ENCODE measurements at regions not wholly inside any gene's neighbourhood (a gene's known extent, or its start where the extent isn't known, plus 50 kb on each side); places are given as distances from the start of the nearest gene placed in this dataset.

DNA sequence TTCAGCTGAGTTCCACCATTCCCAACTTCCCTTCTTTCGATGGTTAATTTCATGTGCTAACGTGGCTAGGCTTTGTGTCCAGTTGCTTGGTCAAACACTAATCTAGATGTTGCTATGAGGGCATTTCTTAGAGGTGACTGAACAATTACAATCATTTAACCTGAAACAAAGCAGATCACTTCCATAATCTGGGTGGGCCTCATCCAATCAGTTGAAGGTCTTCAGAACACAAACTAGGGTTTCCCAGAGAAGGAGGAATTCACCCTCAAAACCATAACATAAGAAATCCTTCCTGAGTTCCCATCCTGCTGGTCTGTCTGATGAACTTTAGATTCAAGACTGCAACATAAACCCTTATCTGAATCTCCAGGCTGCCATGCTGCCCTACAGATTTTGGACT is 2381.7 kb downstream of the MAT2B start:
- no peak overlapping the region for H3K4me3 ChIP-seq (replicated peaks in 1 of 3)
- no peaks in the 10 kb centered on the region for H3K4me1 ChIP-seq
- no peak overlapping the region for H3K27ac ChIP-seq
- TF ChIP-seq POLR2A (IDR thresholded peaks at IDR 0.05) = no peak
- TF ChIP-seq, protein P1, sequence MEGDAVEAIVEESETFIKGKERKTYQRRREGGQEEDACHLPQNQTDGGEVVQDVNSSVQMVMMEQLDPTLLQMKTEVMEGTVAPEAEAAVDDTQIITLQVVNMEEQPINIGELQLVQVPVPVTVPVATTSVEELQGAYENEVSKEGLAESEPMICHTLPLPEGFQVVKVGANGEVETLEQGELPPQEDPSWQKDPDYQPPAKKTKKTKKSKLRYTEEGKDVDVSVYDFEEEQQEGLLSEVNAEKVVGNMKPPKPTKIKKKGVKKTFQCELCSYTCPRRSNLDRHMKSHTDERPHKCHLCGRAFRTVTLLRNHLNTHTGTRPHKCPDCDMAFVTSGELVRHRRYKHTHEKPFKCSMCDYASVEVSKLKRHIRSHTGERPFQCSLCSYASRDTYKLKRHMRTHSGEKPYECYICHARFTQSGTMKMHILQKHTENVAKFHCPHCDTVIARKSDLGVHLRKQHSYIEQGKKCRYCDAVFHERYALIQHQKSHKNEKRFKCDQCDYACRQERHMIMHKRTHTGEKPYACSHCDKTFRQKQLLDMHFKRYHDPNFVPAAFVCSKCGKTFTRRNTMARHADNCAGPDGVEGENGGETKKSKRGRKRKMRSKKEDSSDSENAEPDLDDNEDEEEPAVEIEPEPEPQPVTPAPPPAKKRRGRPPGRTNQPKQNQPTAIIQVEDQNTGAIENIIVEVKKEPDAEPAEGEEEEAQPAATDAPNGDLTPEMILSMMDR (IDR thresholded peaks at IDR 0.05) = no peak
- H3K36me3 ChIP-seq = no peaks in the 10 kb centered on the region
- H3K9me3 ChIP-seq = no peaks in the 10 kb centered on the region
- 92 to 95% methylated on average over 2 of the region's 2 CpGs for WGBS, 2 donors
- H3K27me3 ChIP-seq = no peaks in the 10 kb centered on the region
- no peak for DNase-seq
- intact Hi-C loops (cut with DNase I) = no loop called here

DNA sequence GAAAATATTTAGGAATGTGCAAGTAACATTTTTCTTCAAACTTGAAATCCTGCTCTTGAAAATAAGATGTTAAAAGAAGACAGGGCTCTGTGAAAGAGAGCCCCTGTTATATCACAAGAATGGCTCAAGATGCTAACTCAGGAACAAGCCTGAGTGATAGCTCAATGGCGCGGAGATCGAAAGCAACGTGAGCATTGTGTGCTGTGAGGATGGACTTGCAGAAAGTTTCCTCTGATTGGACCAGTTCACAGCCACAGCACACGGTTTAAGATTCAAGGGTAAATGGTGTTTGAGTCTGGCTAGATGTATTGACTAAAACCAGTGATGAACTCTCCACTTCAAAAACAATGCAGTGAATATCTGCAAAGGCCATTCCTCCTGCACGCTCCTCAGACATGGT is 2387.0 kb downstream of the MAT2B start:
- Histone ChIP-seq H3K4me1 (no peaks in the 10 kb centered on the region), H3K27ac (no peak overlapping the region), H3K4me3 (replicated peaks in 1 of 3) (no peak overlapping the region), H3K27me3 (no peaks in the 10 kb centered on the region), H3K36me3 (no peaks in the 10 kb centered on the region), H3K9me3 (no peaks in the 10 kb centered on the region)
- intact Hi-C loops (cut with DNase I) = no loop called here
- WGBS, 2 donors = 81 to 89% methylated on average over 6 of the region's 6 CpGs
- TF ChIP-seq, protein P1 (IDR thresholded peaks at IDR 0.05) = no peak
- TF ChIP-seq POLR2A (IDR thresholded peaks at IDR 0.05) = no peak
- no peak for DNase-seq

DNA sequence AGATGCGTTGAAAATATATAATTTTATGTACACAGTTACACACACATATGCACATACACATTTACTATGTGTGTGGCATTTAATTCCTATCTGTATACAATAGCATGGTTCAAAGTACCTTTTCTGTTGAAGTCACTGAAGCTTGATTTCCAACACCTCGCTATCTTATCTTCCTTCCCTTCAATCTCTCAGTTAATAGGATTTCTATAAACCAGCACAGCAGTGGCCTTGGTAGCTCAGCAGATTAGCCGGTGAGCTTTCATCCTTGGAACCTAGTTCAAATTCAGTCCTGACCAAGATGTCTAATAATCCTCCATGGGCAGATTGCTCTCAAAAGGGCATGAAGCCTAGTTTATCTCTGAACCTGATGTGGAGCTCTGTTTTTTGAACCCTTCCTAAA is 2389.5 kb downstream of the MAT2B start:
- Histone ChIP-seq H3K36me3 (no peaks in the 10 kb centered on the region), H3K9me3 (no peaks in the 10 kb centered on the region), H3K4me1 (no peaks in the 10 kb centered on the region), H3K4me3 (replicated peaks in 1 of 3) (no peak overlapping the region), H3K27me3 (no peaks in the 10 kb centered on the region), H3K27ac (no peak overlapping the region)
- intact Hi-C loops (cut with DNase I) = no loop called here
- DNase-seq = no peak
- WGBS, 2 donors = 54 to 63% methylated on average over 3 of the region's 3 CpGs
- TF ChIP-seq, protein P1 (IDR thresholded peaks at IDR 0.05) = no peak

DNA sequence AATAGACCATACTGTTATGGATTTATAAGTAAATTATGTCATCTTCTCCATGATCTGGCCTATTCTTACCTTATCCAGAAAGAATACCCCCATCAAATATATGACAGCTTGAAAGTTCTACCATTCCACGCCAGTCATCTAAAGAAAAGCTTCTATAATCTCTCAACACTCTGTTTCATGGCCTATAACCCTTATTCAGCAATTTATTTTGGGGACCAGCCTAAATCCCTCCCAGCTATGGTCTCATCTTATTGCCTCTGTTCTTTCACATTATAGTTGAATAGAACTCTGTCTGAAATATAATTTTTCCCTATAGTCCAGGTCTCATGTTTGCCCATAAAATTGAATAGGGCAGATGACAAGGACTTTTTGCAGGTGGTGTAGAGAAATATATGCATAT is 2387.6 kb upstream of the WWC1 start:
- Histone ChIP-seq H3K27ac (no peak overlapping the region), H3K9me3 (no peaks in the 10 kb centered on the region), H3K36me3 (no peaks in the 10 kb centered on the region), H3K4me1 (no peaks in the 10 kb centered on the region), H3K4me3 (replicated peaks in 1 of 3) (no peak overlapping the region), H3K27me3 (no peaks in the 10 kb centered on the region)
- intact Hi-C loops (cut with DNase I) = no loop called here
- TF ChIP-seq POLR2A (IDR thresholded peaks at IDR 0.05) = no peak
- TF ChIP-seq, protein P1 (IDR thresholded peaks at IDR 0.05) = no peak
- 90 to 92% methylated on average over 1 of the region's 1 CpG for WGBS, 2 donors
- no peak for DNase-seq

DNA sequence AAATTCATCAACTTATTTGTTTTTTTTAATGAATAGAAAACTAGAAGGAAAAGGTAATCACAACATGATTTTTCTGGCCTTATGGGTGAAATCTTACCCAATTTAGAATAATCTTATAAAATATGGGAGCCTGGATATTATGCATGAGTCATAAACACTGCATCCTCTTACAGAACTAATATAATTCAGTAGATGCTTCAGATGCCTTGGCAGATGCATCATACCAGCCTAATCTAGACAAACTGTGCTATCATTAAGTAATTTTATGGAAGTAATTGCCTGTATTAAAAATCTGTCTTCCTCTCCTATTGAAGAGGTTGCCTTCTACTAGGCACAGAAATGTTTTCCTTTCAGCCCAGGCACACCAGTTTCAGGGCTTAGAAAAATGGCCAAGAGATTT is 2384.6 kb upstream of the WWC1 start:
- intact Hi-C loops (cut with DNase I) = no loop called here
- no peak overlapping the region for H3K4me3 ChIP-seq (replicated peaks in 1 of 3)
- H3K36me3 ChIP-seq = no peaks in the 10 kb centered on the region
- no peaks in the 10 kb centered on the region for H3K27me3 ChIP-seq
- no peak overlapping the region for H3K27ac ChIP-seq
- DNase-seq = no peak
- H3K4me1 ChIP-seq = no peaks in the 10 kb centered on the region
- H3K9me3 ChIP-seq = no peaks in the 10 kb centered on the region
- TF ChIP-seq, protein P1 (IDR thresholded peaks at IDR 0.05) = no peak
- no peak for TF ChIP-seq POLR2A (IDR thresholded peaks at IDR 0.05)

Measured in thyroid gland (tissue), 4 donors.